Colon (tissue), 2 donors: ENCODE measurements at regions not wholly inside any gene's neighbourhood (a gene's known extent, or its start where the extent isn't known, plus 50 kb on each side); places are given as distances from the start of the nearest gene placed in this dataset.
"Not testable (repeated sequence)": the region's sequence is repeated elsewhere in the genome, so short reads cannot be mapped to it uniquely, and the experiment has no call there.

ENCODE experiments used
- FAIRE-seq: peaks from 2 replicates; lab custom pipeline; 2012; peaks lifted over from hg19 to GRCh38; lab: Jason Lieb, UNC
- donor health status: control.
- donor health status: control.

GRCh38 chr4:83779103-83780052 is 243.5 kb downstream of the GPAT3 start:
- FAIRE-seq: no peak

GRCh38 chr4:83772685-83773084 is 236.8 kb downstream of the GPAT3 start:
- no peak for FAIRE-seq

GRCh38 chr4:83771113-83771705 is 235.3 kb downstream of the GPAT3 start:
- FAIRE-seq: no peak

- FAIRE-seq: no peak
Observed at GRCh38 chr4:83768146-83768545, 232.2 kb downstream of the GPAT3 start.

GRCh38 chr4:83767067-83767466 is 231.2 kb downstream of the GPAT3 start:
- no peak for FAIRE-seq

GRCh38 chr4:83759611-83760010 is 223.7 kb downstream of the GPAT3 start:
- no peak for FAIRE-seq

- FAIRE-seq: no peak
Observed at GRCh38 chr4:83758285-83758684, 222.4 kb downstream of the GPAT3 start.

GRCh38 chr4:83757121-83757621 is 221.3 kb downstream of the GPAT3 start:
- no peak for FAIRE-seq

GRCh38 chr4:83753260-83753659 is 217.4 kb downstream of the GPAT3 start:
- FAIRE-seq: no peak

GRCh38 chr4:83751336-83751949 is 215.5 kb downstream of the GPAT3 start:
- FAIRE-seq: no peak

GRCh38 chr4:83748711-83749110 is 212.8 kb downstream of the GPAT3 start:
- FAIRE-seq: no peak

GRCh38 chr4:83738895-83739294 is 203.0 kb downstream of the GPAT3 start:
- FAIRE-seq: no peak

- FAIRE-seq: no peak
Observed at GRCh38 chr4:83734576-83734975, 198.7 kb downstream of the GPAT3 start.

GRCh38 chr4:83732114-83732635 is 196.3 kb downstream of the GPAT3 start:
- FAIRE-seq: no peak

- FAIRE-seq: no peak
Observed at GRCh38 chr4:83731609-83732008, 195.7 kb downstream of the GPAT3 start.

- not testable (repeated sequence) for FAIRE-seq
Observed at GRCh38 chr4:83730958-83731357, 195.1 kb downstream of the GPAT3 start.

GRCh38 chr4:83728191-83728590 is 192.3 kb downstream of the GPAT3 start:
- no peak for FAIRE-seq

- no peak for FAIRE-seq
Observed at GRCh38 chr4:83725336-83726085, 189.6 kb downstream of the GPAT3 start.

GRCh38 chr4:83724485-83725335 is 188.8 kb downstream of the GPAT3 start:
- no peak for FAIRE-seq

GRCh38 chr4:83723609-83724008 is 187.7 kb downstream of the GPAT3 start:
- FAIRE-seq: no peak

GRCh38 chr4:83722730-83723269 is 186.9 kb downstream of the GPAT3 start:
- no peak for FAIRE-seq
